GM19463 (cell line): ENCODE measurements at regions not wholly inside any gene's neighbourhood (a gene's known extent, or its start where the extent isn't known, plus 50 kb on each side); places are given as distances from the start of the nearest gene placed in this dataset.

Experiments
- ATAC-seq: cut with Tn5 transposase; IDR thresholded peaks from one replicate; pipeline ENCODE4 v1.9.1; 2021; ENCODE audit warnings: mild to moderate bottlenecking, moderate library complexity; ENCODE audit not compliant: unreplicated experiment

DNA sequence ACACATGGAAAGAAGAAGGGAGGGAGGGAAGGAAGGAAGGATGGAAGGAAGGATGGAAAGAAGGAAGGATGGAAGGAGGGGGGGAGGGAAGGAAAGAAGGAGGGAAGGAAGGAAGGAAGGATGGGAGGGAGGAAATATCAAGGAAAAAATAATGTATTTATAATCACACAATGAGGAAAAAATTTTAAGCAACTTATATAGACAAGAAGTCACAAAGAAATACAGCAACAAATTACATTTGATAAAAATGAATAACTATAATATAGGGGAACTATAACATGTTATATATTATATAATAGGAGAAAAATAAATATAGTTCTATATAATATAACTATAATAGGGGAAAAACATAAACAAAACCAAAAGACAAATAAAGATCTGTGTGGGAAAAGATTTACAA is 441.8 kb downstream of the LRATD1 start:
- ATAC-seq, result no peak

DNA sequence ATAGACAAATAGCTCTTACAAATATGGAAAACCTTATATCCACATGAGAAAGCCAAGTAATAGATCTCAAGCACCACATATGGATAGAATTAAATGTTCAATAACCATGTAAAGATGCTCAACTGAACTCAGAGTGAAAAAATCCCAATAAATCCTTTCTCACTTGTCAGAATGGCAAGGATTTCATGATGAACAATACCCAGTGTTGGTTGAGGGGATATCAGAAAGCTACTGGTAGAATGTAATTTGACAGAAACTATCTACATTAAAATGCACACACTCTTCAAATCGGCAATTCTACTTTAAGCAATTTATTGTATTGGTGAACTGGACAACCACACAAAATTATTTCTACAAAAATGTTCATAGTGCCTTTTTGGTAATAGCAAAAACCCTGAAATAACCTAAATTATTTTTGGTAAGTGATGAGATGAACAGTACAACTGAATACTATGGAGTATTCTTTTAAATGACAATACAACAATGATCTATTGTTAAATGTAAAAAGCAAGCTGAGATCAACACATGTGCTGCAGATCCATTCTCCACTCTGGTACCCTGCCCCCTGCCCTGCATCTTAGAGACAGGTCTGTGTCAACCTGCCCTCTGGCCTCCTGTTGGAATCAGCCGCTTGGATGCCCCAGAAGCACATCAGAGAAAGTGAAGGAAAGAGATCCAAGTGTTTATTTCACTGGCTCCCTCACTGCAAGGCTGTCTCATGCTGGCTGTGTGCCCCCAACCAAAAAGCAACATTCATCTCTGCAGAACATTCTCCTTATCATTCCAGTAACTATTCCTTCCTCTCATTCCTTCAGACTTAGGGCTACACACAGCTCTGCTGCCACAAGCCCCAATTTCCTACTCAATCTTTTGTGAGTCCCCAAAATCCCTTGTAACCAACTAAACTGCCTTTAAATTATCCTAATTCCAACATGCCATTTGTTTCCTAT is 442.5 kb downstream of the LRATD1 start:
- ATAC-seq, result no peak

DNA sequence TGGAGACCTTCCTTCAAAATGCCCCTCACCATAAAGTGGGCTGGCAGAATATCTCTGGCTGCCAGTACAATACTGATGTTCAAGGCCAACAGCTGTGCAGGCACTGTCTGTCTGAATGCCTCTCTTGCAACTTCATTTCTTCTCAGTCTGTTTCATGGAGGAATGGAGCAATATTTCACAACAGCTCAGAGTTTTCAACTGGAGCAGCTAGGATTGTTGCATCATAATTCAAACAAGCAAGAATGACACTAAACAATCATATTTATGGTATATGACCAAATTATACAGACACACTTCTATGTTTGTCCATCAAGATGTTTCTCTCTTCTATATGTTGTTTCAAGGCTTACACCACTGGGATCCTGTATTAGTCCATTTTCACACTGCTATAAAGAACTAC is 444.2 kb downstream of the LRATD1 start:
- ATAC-seq, result no peak

DNA sequence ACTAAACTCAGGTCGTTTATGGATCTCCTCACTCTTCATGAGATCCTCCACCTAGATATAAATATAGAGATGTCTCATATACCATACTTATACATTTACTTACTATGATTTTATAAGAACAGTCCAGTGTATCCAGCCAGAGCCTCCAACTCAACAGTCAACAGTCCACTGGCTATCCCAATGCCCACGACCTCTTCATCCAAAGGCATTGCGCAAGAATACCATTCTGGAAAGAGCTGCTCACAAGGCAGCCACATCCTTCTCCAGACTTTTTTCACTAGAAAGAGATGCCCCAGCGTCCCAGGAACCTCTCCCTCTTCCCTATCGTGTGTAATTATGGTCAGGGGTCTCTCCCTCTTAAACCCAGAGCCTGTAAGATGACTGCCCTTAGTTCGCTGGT is 448.8 kb downstream of the LRATD1 start:
- no peak for ATAC-seq

DNA sequence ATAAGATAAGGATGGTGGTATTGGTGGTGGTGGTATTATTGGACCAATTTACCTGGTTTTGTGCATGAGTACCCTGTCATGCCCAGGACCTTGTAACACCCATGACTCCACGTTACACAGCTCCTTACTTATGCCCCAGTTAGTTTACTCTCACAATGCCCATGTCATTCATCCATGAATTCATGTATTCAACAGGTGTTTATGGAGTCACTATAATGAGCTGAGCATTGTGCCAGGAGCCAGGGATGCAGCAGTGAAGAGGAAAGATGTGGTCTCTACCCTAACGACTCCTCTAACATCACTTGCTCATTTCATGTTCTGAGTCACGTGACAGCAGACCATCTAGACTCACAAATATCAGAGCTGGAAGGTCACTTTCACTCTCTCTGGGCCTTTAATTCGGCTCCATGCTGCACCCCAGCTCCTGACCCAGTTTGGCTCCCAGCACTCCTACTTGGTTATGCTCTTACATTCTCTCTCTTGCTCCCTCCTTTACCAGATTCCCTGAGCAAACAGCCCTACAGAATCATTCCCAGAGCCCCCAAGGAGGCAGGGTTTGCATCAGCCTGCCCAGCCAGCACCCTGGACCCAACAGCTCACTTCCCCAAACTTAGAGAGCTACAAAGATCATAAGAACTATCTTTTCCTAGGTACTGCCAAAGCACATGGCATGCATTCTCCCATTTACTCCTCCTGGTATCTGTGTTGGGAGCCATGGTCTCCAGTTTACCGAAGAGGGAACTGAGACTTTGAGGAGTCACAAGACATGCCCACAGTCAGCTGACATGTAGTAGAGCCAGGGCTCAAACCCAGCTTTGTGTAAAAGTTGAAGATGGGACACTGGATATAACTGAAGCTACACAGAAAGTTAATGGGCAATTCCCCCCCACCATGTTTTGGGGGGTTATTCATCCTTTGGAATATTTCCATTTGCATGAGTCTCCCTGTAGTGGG is 449.9 kb downstream of the LRATD1 start:
- no peak for ATAC-seq

DNA sequence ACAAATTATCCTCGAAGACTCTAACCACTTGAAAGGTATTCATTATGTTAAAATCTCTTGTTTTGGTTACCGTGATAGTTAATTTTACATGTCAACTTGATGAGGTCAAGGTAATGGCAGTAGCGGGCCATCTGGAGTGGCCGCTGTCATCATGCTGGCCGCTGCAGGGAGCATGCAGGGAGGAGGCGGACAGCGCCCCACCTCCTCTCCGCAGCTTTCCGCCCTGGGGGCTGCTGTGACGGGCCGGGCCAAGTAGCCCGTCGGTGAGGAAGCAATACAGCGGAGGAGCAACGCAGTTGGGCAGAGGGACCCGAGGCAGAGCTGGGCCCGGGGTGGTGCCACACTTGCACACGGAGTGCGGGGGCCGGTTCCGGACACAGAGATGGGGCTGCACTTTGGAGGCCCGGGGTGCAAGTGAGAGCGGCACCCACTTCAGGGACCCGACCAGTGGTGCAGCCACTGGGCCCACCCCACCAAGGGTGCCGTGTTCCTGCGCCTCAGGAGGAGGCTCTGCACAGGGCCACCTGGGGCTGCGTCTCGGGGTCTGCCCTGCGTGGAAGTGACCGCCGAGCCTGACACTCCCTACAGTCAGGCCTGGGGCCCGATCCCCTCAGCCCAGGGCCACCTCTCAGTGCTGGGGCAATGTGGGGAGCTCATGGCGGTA is 452.4 kb downstream of the LRATD1 start:
- no peak for ATAC-seq

DNA sequence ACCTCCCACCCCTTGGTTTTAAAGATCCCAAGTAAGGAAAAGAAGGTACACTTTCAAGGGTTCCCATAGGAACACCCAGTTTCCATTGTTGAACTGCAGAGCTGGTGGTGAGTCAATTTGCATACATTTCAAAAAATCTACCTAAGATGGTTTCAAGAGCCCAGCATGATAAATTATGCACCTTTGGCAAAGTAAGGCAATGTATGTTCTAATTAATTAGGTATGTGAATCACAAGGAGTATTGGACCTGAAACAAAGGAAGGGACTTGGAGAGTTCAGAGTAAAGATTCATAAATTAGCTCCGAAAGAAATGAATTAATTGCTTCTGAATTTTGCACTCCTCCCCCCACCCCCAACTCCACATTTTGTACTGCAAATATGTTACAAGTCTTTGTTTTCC is 459.7 kb downstream of the LRATD1 start:
- no peak for ATAC-seq

DNA sequence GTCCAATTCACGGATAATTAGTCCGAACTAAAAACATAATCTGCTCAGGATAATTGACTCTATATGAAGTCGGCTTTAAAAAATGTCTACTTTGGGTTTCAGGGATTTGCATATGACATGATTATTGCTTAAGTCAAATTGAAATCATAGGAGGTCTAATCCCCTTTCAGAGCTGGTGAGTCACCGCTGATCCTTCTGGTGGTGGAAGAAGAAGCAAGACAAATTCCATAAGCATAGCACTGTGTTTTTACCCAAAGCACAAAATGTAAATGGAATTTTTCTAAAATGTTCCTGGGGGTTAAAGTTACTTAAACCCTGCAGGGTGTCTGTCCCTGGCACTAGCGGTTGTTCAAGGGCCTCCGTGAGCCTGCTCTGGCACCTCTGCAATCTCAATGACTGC is 460.2 kb downstream of the LRATD1 start:
- no peak for ATAC-seq

DNA sequence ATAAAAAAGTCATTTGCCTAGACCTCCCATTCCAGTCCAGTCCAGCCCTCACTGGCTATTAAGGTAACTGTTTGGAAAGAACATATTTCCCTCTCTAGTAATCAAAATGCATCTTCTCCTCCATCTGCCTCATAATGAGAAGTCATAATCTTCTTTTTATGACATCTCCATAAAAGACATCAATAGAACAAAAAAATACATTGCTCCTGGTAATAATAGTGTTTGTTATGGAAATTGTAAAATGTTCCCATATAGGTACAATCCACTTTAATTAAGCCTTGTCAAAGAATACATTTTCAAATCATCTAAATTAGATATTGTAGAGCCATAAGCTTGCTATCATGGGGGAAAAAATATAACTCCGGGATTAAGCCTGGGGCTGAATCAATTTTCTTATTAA is 461.6 kb downstream of the LRATD1 start:
- no peak for ATAC-seq

DNA sequence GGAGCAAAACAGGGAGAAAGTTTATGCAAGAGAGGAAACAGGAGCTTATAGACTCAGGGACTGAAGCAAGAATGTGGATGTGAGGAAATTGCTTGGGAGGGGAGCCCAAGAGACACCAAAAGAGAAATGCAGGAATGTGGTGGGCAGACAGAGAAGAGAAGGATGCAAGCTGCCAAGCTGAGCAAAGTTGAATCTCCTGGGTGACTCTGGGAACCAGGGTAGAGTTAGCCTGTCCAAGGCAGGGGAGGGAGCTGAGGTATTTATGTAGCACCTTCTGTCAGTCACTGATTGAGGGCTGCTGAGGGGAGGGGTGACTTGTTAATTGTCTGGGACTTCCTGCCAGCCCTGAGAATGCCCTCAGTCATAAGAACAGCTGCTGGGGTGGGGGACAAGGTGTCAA is 464.3 kb downstream of the NBAS start:
- no peak for ATAC-seq

DNA sequence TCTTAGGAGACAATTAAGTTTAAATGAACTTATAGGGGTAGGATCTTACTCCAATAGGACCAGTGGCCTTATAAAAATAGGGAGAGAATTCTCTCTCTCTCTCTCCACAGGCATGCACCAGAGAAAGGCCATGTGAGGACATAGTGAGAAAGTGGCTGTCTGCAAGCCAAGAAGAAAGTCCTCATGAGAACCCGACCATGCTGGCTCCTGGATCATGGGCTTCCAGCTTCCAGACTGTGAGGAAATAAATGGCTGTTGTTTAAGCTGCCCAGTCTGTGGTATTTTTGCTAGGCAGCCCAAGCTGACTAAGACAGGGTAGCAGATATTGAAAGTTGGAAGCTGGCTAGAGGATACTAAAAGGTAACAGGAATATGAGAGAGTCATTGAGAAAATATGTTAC is 454.0 kb downstream of the NBAS start:
- no peak for ATAC-seq

DNA sequence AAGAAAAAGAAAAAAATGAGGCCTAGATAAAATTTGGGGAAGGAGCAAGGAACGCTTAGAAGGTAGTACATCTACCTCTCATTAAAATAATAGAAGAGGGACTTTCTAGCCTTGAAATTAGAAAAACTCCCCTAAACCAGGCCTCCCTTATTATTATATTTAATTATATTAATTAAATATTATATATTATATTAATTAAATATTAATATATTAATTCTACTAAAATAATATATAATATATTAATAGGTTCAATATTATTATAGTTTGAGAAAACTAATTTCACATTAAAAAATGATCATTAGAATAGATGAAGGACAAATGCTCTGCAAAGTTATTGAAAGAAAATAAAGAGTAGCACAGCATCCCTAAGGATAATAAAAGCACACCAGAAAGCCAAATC is 449.4 kb downstream of the NBAS start:
- no peak for ATAC-seq

DNA sequence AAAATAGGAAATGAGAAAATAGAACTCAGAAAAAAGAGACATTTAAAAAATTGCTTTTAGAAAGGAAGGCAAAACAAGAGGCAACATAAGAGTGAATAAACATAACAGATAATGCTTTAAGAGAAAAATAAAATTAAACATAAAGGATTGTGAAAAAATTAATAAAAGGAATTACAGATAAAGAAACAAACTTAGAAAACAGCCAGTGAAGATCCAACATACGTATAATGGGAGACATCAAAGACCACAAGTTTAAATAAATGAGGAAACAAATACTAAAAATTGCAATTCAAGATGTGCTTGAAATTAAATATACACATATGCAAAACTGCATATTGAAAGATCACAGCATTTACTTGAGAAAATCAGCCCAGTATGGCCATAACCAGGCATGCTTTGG is 448.9 kb downstream of the NBAS start:
- ATAC-seq, result no peak

DNA sequence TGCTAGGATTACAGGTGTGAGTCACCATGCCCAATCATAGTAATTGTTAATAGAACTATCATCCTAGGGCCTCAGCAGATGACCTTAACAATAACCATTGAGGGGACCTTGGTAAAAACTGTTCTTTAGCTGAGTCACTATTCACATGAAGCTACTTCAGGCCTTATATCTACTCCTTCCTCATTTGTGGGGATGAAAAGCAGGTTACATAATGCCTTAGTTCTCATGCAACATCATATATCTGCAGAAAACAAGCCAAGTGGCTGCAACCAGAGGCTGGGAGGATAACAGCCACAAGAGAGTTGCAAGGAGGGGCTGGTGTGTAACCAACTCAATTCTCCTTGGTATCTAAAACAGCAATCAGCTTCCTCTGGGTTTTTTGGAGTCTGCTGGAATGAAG is 445.4 kb downstream of the NBAS start:
- no peak for ATAC-seq

DNA sequence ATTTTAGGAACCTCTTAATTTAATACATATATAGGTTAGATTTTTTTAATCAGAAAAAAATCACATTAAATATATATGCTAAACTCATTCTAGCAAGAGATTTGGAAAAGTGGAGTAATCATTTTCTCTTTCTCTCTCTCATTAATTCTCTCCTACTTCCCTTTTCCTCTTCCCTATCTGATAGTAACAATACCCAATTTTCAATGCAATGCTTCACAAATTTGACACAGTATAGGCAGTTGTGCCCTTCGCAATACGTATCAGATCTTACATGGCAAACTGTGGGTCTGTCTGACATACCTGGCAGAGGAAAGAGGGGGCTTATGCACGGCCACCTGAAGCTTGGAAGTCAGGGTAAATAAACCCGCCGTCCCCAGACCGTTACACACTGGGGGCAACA is 444.3 kb downstream of the NBAS start:
- ATAC-seq, result no peak
